ENCODE measurements at regions not wholly inside any gene's neighbourhood (a gene's known extent, or its start where the extent isn't known, plus 50 kb on each side); places are given as distances from the start of the nearest gene placed in this dataset.
A peak's percentile ranks its signal among the peaks of the same experiment; 100 is the strongest.

- no peak for DNase-seq
These were observed 605.2 kb downstream of the CCDC171 start for GRCh38 chr9:16158093-16158492.

- DNase-seq = no peak
These were observed 608.6 kb downstream of the CCDC171 start for GRCh38 chr9:16161483-16161882.

GRCh38 chr9:16170119-16170518 lies 617.3 kb downstream of the CCDC171 start:
- no peak for DNase-seq

- no peak for DNase-seq
These were observed 619.1 kb downstream of the CCDC171 start for GRCh38 chr9:16171911-16172310.

- DNase-seq = no peak
These were observed 620.0 kb downstream of the CCDC171 start for GRCh38 chr9:16172796-16173195.

GRCh38 chr9:16174915-16175314 lies 622.1 kb downstream of the CCDC171 start:
- DNase-seq = no peak

GRCh38 chr9:16175461-16175860 lies 622.6 kb downstream of the CCDC171 start:
- no peak for DNase-seq

- no peak for DNase-seq
These were observed 625.5 kb downstream of the CCDC171 start for GRCh38 chr9:16178294-16178693.

- DNase-seq = no peak
These were observed 626.7 kb downstream of the CCDC171 start for GRCh38 chr9:16179566-16179965.

- no peak for DNase-seq
These were observed 627.2 kb downstream of the CCDC171 start for GRCh38 chr9:16180091-16180490.

- no peak for DNase-seq
These were observed 627.7 kb downstream of the CCDC171 start for GRCh38 chr9:16180546-16180945.

GRCh38 chr9:16181539-16181938 lies 628.7 kb downstream of the CCDC171 start:
- no peak for DNase-seq

GRCh38 chr9:16182784-16183183 lies 629.9 kb downstream of the CCDC171 start:
- no peak for DNase-seq

GRCh38 chr9:16184964-16185646 lies 632.3 kb downstream of the CCDC171 start:
- DNase-seq = peak in 1 of 2 experiments; percentile 40

GRCh38 chr9:16191191-16191590 lies 638.3 kb downstream of the CCDC171 start:
- no peak for DNase-seq

GRCh38 chr9:16191691-16192402 lies 639.0 kb downstream of the CCDC171 start:
- peak; percentile 45 to 86 for DNase-seq

- DNase-seq = no peak
These were observed 639.7 kb downstream of the CCDC171 start for GRCh38 chr9:16192403-16193017.

- DNase-seq = no peak
These were observed 640.2 kb downstream of the CCDC171 start for GRCh38 chr9:16193066-16193465.

GRCh38 chr9:16196206-16196605 lies 643.4 kb downstream of the CCDC171 start:
- no peak for DNase-seq

GRCh38 chr9:16197578-16198370 lies 644.9 kb downstream of the CCDC171 start:
- DNase-seq = no peak

GRCh38 chr9:16198996-16199395 lies 646.2 kb downstream of the CCDC171 start:
- DNase-seq = no peak

GRCh38 chr9:16202221-16202620 lies 649.4 kb downstream of the CCDC171 start:
- no peak for DNase-seq
